Omental fat pad (tissue), 3 donors: ENCODE measurements at regions not wholly inside any gene's neighbourhood (a gene's known extent, or its start where the extent isn't known, plus 50 kb on each side); places are given as distances from the start of the nearest gene placed in this dataset.

Experiments used
- ATAC-seq: fragments of 150-250 bp; one replicate; pipeline ENCODE4 v1.9.1; 2016; ENCODE audit warnings: mild to moderate bottlenecking, moderate library complexity; ENCODE audit not compliant: low FRiP score
- DNase-seq: peaks from one replicate; pipeline ENCODE4 v3.0.0-alpha.2; 2019; ENCODE audit warnings: low spot score
- TF ChIP-seq, protein P1 (sequence below), 3 donors: fragments of 450-650 bp; IDR thresholded peaks; one replicate each; pipeline ENCODE4 v1.5.1; 2016 to 2017; ENCODE audit warnings: antibody characterized with exemption in 3 of 3, mild to moderate bottlenecking in 3 of 3, moderate library complexity in 2 of 3

GRCh38 chr11:119905162-119905561 lies 176.2 kb upstream of the NECTIN1 start:
- TF ChIP-seq, protein P1, sequence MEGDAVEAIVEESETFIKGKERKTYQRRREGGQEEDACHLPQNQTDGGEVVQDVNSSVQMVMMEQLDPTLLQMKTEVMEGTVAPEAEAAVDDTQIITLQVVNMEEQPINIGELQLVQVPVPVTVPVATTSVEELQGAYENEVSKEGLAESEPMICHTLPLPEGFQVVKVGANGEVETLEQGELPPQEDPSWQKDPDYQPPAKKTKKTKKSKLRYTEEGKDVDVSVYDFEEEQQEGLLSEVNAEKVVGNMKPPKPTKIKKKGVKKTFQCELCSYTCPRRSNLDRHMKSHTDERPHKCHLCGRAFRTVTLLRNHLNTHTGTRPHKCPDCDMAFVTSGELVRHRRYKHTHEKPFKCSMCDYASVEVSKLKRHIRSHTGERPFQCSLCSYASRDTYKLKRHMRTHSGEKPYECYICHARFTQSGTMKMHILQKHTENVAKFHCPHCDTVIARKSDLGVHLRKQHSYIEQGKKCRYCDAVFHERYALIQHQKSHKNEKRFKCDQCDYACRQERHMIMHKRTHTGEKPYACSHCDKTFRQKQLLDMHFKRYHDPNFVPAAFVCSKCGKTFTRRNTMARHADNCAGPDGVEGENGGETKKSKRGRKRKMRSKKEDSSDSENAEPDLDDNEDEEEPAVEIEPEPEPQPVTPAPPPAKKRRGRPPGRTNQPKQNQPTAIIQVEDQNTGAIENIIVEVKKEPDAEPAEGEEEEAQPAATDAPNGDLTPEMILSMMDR (IDR thresholded peaks at IDR 0.05): no peak
- ATAC-seq (no peak), DNase-seq (no peak)

DNA sequence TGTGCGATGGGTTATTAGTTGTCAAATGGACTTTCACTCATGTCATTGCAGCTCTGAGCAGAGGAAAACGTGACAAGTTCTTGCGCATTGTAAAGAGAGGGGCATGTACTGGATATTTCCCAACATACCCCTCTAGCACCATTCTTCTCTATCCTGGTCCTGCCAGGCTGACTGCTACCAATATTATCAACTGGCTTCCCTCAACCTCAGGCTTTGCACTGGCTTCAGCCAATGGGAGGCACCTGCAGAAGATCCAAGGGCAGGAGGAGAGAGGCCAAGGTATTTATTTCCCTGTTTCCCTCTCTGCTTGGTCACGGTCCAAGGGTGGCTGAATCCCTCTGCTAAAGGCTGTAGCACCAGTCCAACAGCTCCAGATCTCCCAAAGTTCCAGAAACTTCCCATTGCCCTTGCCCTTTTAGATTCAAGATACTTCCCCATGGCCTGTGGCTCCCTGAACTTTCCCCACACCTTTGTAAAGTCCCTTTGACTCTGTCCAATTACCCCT lies 175.6 kb upstream of the NECTIN1 start:
- ATAC-seq (no peak), DNase-seq (no peak)
- TF ChIP-seq, protein P1 (IDR thresholded peaks at IDR 0.05): no peak

DNA sequence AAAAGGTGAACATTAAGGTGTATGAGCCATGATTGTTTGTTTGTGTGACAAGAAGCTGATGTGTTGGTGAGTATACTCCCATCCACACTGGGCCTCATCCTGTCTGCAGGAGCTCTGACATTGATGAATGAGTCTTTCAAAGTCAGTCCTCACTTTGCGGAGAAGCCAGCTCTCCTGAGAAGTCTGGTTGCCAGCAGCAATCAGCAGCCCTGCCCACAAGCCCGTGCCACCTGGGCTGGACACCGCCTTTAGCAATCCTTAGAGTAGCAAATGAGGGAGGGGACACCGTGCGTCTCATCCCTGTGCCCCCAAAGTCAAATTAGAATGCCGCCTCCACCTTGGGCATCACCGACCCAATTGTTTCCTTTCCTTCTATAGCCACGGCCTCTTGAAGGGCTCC lies 174.8 kb upstream of the NECTIN1 start:
- TF ChIP-seq, protein P1 (IDR thresholded peaks at IDR 0.05): no peak
- DNase-seq (no peak), ATAC-seq (no peak)

DNA sequence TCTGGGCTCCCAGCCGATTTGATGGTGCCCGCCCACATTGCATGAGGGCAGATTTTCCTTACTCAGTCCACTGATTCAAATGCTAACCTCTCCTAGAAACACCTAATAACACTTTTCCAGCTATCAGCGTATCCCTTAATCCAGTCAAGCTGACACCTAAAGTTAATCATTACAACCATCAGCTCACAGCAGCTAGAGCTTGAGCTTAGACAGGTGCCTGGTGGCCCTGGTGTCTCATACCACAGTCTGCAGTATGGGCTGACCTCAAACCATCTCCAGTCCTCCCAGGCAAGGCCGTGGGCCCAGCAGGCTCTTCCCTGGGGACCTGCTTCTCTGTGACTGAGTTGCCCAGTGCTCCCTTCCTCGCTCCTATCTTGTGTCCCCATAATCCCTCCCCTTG lies 174.4 kb upstream of the NECTIN1 start:
- TF ChIP-seq, protein P1 (IDR thresholded peaks at IDR 0.05): no peak
- ATAC-seq: no peak
- DNase-seq: no peak

DNA sequence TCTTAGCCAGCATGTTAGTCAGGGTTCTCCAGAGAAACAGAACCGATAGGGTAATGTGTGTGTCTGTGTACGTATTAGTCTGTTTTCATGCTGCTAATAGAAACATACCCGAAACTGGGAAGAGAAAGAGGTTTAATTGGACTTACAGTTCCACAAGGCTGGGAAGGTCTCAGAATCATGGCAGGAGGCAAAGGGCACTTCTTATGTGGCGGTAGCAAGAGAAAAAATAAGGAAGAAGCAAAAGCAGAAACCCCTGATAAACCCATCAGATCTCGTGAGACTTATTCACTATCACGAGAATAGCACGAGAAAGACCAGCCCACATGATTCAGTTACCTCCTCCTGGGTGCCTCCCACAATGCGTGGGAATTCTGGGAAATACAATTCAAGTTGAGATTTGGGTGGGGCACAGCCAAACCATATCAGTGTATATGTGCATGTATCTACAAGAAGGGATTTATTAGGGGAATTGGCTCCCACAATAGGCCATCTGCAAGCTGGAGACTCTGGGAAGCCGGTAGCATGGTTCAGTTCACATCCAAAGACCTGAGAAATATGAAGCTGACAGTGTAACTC lies 173.7 kb upstream of the NECTIN1 start:
- TF ChIP-seq, protein P1 (IDR thresholded peaks at IDR 0.05): no peak
- ATAC-seq (no peak), DNase-seq (no peak)

DNA sequence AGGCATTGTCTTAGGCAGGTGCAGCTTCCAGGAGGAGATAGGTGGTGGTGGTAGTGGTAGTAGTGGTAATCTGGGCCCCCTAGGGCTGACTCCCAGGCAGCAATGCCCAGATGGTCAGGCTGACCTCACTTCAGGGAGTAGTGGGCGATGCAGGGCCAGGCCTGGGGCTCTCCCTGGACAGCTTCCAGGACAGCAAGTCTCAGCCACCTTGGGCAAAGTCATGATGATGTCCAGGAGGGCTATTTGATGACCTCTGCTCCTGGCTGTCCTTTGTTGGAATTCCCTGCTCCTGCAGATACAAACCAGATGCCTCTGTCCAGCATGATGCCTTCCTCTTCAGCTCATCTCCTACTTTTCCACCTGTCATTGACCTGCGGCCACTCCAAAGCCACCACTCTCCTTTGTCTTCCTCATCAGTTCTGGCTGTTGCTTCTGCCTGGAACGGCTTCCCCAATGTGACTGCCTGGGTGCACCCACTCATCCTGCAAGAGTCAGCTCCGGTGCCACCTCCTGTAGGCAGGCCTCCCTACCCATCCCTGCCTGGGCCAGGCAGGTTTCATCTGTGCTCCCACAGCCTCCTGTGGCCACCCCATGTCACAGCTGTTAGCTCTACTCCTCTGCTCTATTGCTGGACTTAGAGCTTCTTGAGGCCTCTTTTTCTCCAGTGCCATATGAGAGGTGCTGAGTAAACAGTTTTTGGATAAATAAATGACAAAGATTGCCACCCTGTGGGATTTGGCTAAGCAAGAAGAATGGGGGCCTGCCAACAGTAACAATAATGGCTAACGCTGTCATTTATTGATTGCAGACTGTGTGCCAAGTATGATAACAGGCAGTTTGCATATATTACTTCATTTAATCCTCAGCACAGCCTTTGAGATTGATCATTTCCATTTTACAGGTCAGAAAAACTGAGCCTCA lies 172.9 kb upstream of the NECTIN1 start:
- ATAC-seq (no peak), DNase-seq (no peak)
- TF ChIP-seq, protein P1 (IDR thresholded peaks at IDR 0.05): no peak
